T-cell (primary cell): ENCODE measurements at regions not wholly inside any gene's neighbourhood (a gene's known extent, or its start where the extent isn't known, plus 50 kb on each side); places are given as distances from the start of the nearest gene placed in this dataset.
"Not testable (repeated sequence)": the region's sequence is repeated elsewhere in the genome, so short reads cannot be mapped to it uniquely, and the experiment has no call there.

ENCODE experiments used
- ATAC-seq, 4 experiments: fragments of 200-7000 bp in 3 of 4; fragments of 150-1000 bp in 1 of 4; cut with Tn5 transposase; replicated peaks in 1 of 4; 1 replicate in 3 of 4; 2 replicates in 1 of 4; pipeline ENCODE4 v1.10.0; 2021; ENCODE audit warnings: moderate library complexity in 3 of 4, mild to moderate bottlenecking in 2 of 4, moderate number of reproducible peaks in 1 of 4
- CTCF ChIA-PET, 2 donors: fragments of 300-600 bp; sonication (Branson Sonifier 250); formaldehyde crosslinking; loops; one replicate each; lab custom pipeline; 2022; ENCODE audit warnings: antibody characterized with exemption in 2 of 2; lab: Charles Lee
- POLR2A ChIA-PET, 2 donors: fragments of 300-600 bp; sonication (Branson Sonifier 250); formaldehyde crosslinking; loops; one replicate each; lab custom pipeline; 2022; ENCODE audit warnings: antibody characterized with exemption in 2 of 2; lab: Charles Lee
- DNase-seq, 35 experiments: peaks; one replicate each; pipeline versions ENCODE4 v3.0.0 to v3.0.0-alpha.2; 2013 to 2023
- H3K27ac ChIP-seq: one replicate; pipeline ENCODE4 v1.5.1; 2013; ENCODE audit warnings: low read length
- H3K27me3 ChIP-seq, 2 experiments: replicated peaks in 1 of 2; 1 replicate in 1 of 2; 2 replicates in 1 of 2; pipeline versions ENCODE4 v1.6.1 to v1.7.0; 2013; ENCODE audit warnings: low read length in 1 of 2, mixed read lengths in 1 of 2; ENCODE audit not compliant: control insufficient read depth in 2 of 2, insufficient read depth in 2 of 2; ENCODE audit errors: extremely low read depth in 1 of 2
- H3K36me3 ChIP-seq, 2 donors: 1 replicate in 1 of 2; 2 replicates in 1 of 2; pipeline versions ENCODE4 v1.6.1 to v1.7.0; 2013; ENCODE audit warnings: low read length in 1 of 2; ENCODE audit not compliant: control insufficient read depth in 2 of 2, insufficient read depth in 1 of 2; ENCODE audit errors: extremely low read depth in 1 of 2
- H3K4me1 ChIP-seq, 2 experiments: 1 replicate in 1 of 2; 2 replicates in 1 of 2; pipeline versions ENCODE4 v1.6.1 to v1.7.0; 2013; ENCODE audit warnings: low read length in 2 of 2, mixed read lengths in 1 of 2; ENCODE audit not compliant: insufficient read depth in 2 of 2, control insufficient read depth in 1 of 2; ENCODE audit errors: extremely low read depth in 1 of 2
- H3K4me3 ChIP-seq, 2 donors: 1 replicate in 1 of 2; 2 replicates in 1 of 2; pipeline versions ENCODE4 v1.5.1 to v1.7.0; 2013; ENCODE audit warnings: mild to moderate bottlenecking in 2 of 2, low read length in 1 of 2, moderate library complexity in 1 of 2; ENCODE audit not compliant: control insufficient read depth in 1 of 2; ENCODE audit errors: extremely low read depth in 1 of 2
- H3K9me3 ChIP-seq: 2 replicates; pipeline ENCODE4 v1.7.0; 2013
- H3K27ac Mint-ChIP-seq, 2 donors: one replicate each; pipeline ENCODE4 v1.8.0; 2020 to 2021; ENCODE audit warnings: mild to moderate bottlenecking in 2 of 2, mixed read lengths in 2 of 2
- H3K27me3 Mint-ChIP-seq, 2 donors: one replicate each; pipeline ENCODE4 v1.8.0; 2021 to 2022; ENCODE audit warnings: mixed read lengths in 2 of 2
- H3K36me3 Mint-ChIP-seq: one replicate; pipeline ENCODE4 v1.8.0; 2021; ENCODE audit warnings: mixed read lengths
- H3K4me1 Mint-ChIP-seq, 3 donors: one replicate each; pipeline ENCODE4 v1.8.0; 2020 to 2022; ENCODE audit warnings: mixed read lengths in 3 of 3, mild to moderate bottlenecking in 1 of 3
- H3K4me3 Mint-ChIP-seq, 3 donors: one replicate each; pipeline ENCODE4 v1.8.0; 2020 to 2022; ENCODE audit warnings: mild to moderate bottlenecking in 3 of 3, mixed read lengths in 3 of 3, moderate library complexity in 3 of 3
- H3K9me3 Mint-ChIP-seq, 3 donors: one replicate each; pipeline ENCODE4 v1.8.0; 2020 to 2022; ENCODE audit warnings: mixed read lengths in 3 of 3
- WGBS: methylation state at CpG from one replicate; pipeline ENCODE4 v1.1.5; 2013; ENCODE audit warnings: missing lambda C conversion rate; ENCODE audit not compliant: insufficient coverage; 5-methylcytosine and 5-hydroxymethylcytosine counted together

DNA sequence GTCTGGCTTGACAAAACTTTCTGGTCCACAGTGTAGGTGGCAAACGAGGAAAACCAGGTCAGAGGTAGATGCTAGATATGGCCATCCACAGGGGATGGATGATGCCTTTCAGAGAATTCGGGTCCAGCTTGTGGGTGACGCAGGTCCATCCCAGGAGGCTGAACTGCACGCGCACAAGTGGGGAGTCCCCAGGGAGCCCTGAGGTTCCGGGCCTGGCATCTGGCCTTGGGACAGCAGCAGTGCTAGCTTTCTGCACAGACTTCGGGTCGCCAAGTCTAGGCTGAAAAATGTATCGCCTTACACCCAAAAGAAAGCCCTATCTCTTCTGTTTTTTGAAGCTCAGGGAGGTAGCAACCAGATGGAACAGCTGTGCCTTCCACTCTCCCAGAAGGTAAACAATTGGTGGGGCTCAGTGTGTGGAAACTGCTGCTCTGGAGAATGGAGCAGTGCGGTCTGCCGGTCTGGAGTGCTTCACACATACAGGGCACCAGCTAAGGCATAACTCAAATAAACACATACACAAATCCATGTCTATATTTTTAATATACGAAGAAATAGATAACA, 119.3 kb upstream of the ACBD5 start:
- H3K4me3 ChIP-seq, result no peak overlapping the region
- H3K4me1 Mint-ChIP-seq, result peaks cover 0 to 2% (median 0%) of the 10 kb centered on the region in 3 donors
- H3K27ac ChIP-seq, result no peak overlapping the region
- no peaks in the 10 kb centered on the region for H3K27me3 Mint-ChIP-seq
- no peak for ATAC-seq
- POLR2A ChIA-PET, result no interaction called here
- no peaks in the 10 kb centered on the region for H3K27me3 ChIP-seq
- H3K4me1 ChIP-seq, result no peaks in the 10 kb centered on the region
- H3K36me3 Mint-ChIP-seq, result no peaks in the 10 kb centered on the region
- no peak overlapping the region for H3K27ac Mint-ChIP-seq
- no peak for DNase-seq
- H3K36me3 ChIP-seq, result no peaks in the 10 kb centered on the region
- 80% methylated on average over 3 of the region's 12 CpGs for WGBS
- CTCF ChIA-PET, result interaction anchor here (0.5 to 2.0 kb wide), 13 partner anchors 11 to 632 kb away, joined by 3 to 28 read pairs (median 4); no protein-coding TSS in a partner anchor
- no peaks in the 10 kb centered on the region for H3K9me3 Mint-ChIP-seq
- H3K4me3 Mint-ChIP-seq, result no peak overlapping the region
- H3K9me3 ChIP-seq, result no peaks in the 10 kb centered on the region

DNA sequence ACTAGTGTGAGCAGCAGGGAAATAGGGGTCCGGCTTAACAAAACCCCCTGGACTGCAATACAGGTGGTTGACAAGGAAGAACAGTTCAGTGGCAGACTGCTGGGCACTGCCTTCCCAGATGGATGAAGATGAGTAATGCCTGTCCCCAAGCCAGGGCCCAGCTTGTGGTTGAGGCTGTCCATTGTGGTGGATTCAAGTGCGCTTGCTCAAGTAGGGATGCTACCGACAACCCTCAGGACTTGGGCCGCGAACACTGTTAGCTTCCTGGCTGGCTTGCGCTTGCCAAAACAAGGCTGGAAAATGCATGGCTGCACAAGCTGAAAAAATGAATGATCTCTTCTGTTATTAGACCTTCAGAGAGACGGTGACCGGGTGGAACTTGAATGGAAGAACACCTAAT, 116.1 kb upstream of the ACBD5 start:
- Histone ChIP-seq H3K36me3 (no peaks in the 10 kb centered on the region), H3K4me3 (no peak overlapping the region), H3K4me1 (peaks cover 0 to 4% of the 10 kb centered on the region in 2 experiments), H3K9me3 (no peaks in the 10 kb centered on the region), H3K27me3 (no peaks in the 10 kb centered on the region), H3K27ac (no peak overlapping the region)
- POLR2A ChIA-PET, result no interaction called here
- WGBS, result 98% methylated on average over 8 of the region's 8 CpGs
- Mint-ChIP-seq H3K9me3 (no peaks in the 10 kb centered on the region), H3K4me3 (no peak overlapping the region), H3K36me3 (no peaks in the 10 kb centered on the region), H3K27ac (no peak overlapping the region), H3K27me3 (peaks cover 4 to 10% of the 10 kb centered on the region in 2 donors), H3K4me1 (peaks cover 5 to 8% (median 6%) of the 10 kb centered on the region in 3 donors)
- CTCF ChIA-PET, result interaction anchor here in 1 of 2 donors (0.6 kb wide), 1 partner anchor 82 kb away, joined by 3 read pairs; no protein-coding TSS in a partner anchor
- DNase-seq, result no peak
- ATAC-seq, result no peak

- ATAC-seq (no peak), DNase-seq (no peak)
- Histone ChIP-seq H3K36me3 (no peaks in the 10 kb centered on the region), H3K27ac (no peak overlapping the region), H3K4me3 (no peak overlapping the region), H3K4me1 (peaks cover 0 to 4% of the 10 kb centered on the region in 2 experiments), H3K27me3 (no peaks in the 10 kb centered on the region), H3K9me3 (no peaks in the 10 kb centered on the region)
- H3K36me3 Mint-ChIP-seq, result no peaks in the 10 kb centered on the region
- H3K27ac Mint-ChIP-seq, result no peak overlapping the region
- ChIA-PET CTCF (no interaction called here), POLR2A (no interaction called here)
- peaks cover 5 to 8% (median 6%) of the 10 kb centered on the region in 3 donors for H3K4me1 Mint-ChIP-seq
- H3K27me3 Mint-ChIP-seq, result peaks cover 6 to 10% of the 10 kb centered on the region in 2 donors
- no peaks in the 10 kb centered on the region for H3K9me3 Mint-ChIP-seq
- 92% methylated on average over 6 of the region's 7 CpGs for WGBS
- H3K4me3 Mint-ChIP-seq, result no peak overlapping the region
These were observed 115.4 kb upstream of the ACBD5 start for GRCh38 chr10:27355918-27356573.

GRCh38 chr10:27354643-27355270, 114.2 kb upstream of the ACBD5 start:
- H3K27me3 Mint-ChIP-seq, result peaks cover 8 to 11% of the 10 kb centered on the region in 2 donors

GRCh38 chr10:27354100-27354499, 113.5 kb upstream of the ACBD5 start:
- POLR2A ChIA-PET, result not testable (repeated sequence)
- 60% methylated on average over 2 of the region's 5 CpGs for WGBS

More at GRCh38 chr10:27354643-27355270, 114.2 kb upstream of the ACBD5 start:
- CTCF ChIA-PET, result interaction anchor here in 1 of 2 donors (0.6 kb wide), 1 partner anchor 34 kb away, joined by 3 read pairs; no protein-coding TSS in a partner anchor
- H3K9me3 ChIP-seq, H3K36me3 ChIP-seq, POLR2A ChIA-PET, H3K27me3 ChIP-seq, H3K27ac ChIP-seq, H3K4me1 Mint-ChIP-seq, H3K4me1 ChIP-seq, H3K36me3 Mint-ChIP-seq, H3K4me3 ChIP-seq, H3K9me3 Mint-ChIP-seq: not testable (repeated sequence)
- DNase-seq, result peak in 6 of 35 experiments; percentile 4 to 28 (median 8)
- 69% methylated on average over 3 of the region's 11 CpGs for WGBS
- H3K27ac Mint-ChIP-seq, result peak overlapping the region in 1 of 2 donors; percentile 57
- H3K4me3 Mint-ChIP-seq, result peak overlapping the region; percentile 34 to 61 (median 58)
- peak; percentile 61 to 85 (median 72) for ATAC-seq

GRCh38 chr10:27349987-27350386, 109.4 kb upstream of the ACBD5 start:
- Mint-ChIP-seq H3K36me3 (no peaks in the 10 kb centered on the region), H3K9me3 (no peaks in the 10 kb centered on the region), H3K4me3 (no peak overlapping the region), H3K27me3 (peaks cover 20 to 29% of the 10 kb centered on the region in 2 donors), H3K27ac (no peak overlapping the region), H3K4me1 (peaks cover 3 to 14% (median 9%) of the 10 kb centered on the region in 3 donors)
- Histone ChIP-seq H3K36me3 (no peaks in the 10 kb centered on the region), H3K27ac (no peak overlapping the region), H3K4me1 (peaks cover 0 to 4% of the 10 kb centered on the region in 2 experiments), H3K9me3 (no peaks in the 10 kb centered on the region), H3K4me3 (no peak overlapping the region), H3K27me3 (no peaks in the 10 kb centered on the region)
- ATAC-seq, result no peak
- WGBS, result 99% methylated on average over 8 of the region's 20 CpGs
- DNase-seq, result no peak
- POLR2A ChIA-PET, result no interaction called here
- CTCF ChIA-PET, result no interaction called here

More at GRCh38 chr10:27354100-27354499, 113.5 kb upstream of the ACBD5 start:
- not testable (repeated sequence) for H3K9me3 Mint-ChIP-seq, H3K4me1 ChIP-seq, H3K4me3 ChIP-seq, H3K4me1 Mint-ChIP-seq, ATAC-seq, H3K27me3 ChIP-seq, H3K36me3 ChIP-seq, H3K36me3 Mint-ChIP-seq, DNase-seq, H3K9me3 ChIP-seq, H3K27ac ChIP-seq
- CTCF ChIA-PET, result interaction anchor here in 1 of 2 donors (0.6 kb wide), 1 partner anchor 33 kb away, joined by 3 read pairs; no protein-coding TSS in a partner anchor
- Mint-ChIP-seq H3K4me3 (peak overlapping the region; percentile 34 to 61 (median 58)), H3K27ac (peak overlapping the region in 1 of 2 donors; percentile 57), H3K27me3 (peaks cover 8 to 11% of the 10 kb centered on the region in 2 donors)
